PC-9 (cell line): ENCODE measurements at regions not wholly inside any gene's neighbourhood (a gene's known extent, or its start where the extent isn't known, plus 50 kb on each side); places are given as distances from the start of the nearest gene placed in this dataset.
"Not testable (repeated sequence)": the region's sequence is repeated elsewhere in the genome, so short reads cannot be mapped to it uniquely, and the experiment has no call there.

Experiments
- CTCF ChIP-seq: fragments of 200-600 bp; sonication (generic); conservative IDR thresholded peaks from 2 replicates; pipeline ENCODE4 v1.6.1; 2017; ENCODE audit warnings: mixed run types, antibody characterized with exemption, mild to moderate bottlenecking, moderate library complexity
- EZH2 ChIP-seq: fragments of 200-600 bp; sonication (generic); IDR thresholded peaks from 2 replicates; pipeline ENCODE4 v1.8.0; 2017; ENCODE audit warnings: antibody characterized with exemption, low read depth

GRCh38 chr15:95080228-95080627 is 848.9 kb downstream of the MCTP2 start:
- not testable (repeated sequence) for TF ChIP-seq CTCF, EZH2
